ENCODE measurements at regions not wholly inside any gene's neighbourhood (a gene's known extent, or its start where the extent isn't known, plus 50 kb on each side); places are given as distances from the start of the nearest gene placed in this dataset.
A peak's percentile ranks its signal among the peaks of the same experiment; 100 is the strongest.

GRCh38 chr14:22079766-22080165 lies 406.1 kb upstream of the OR4E1 start:
- DNase-seq (ENCODE audit: low read depth in 1 of 2, low spot score in 1 of 2): no peak

GRCh38 chr14:22073801-22074200 lies 400.2 kb upstream of the OR4E1 start:
- no peak for DNase-seq (ENCODE audit: low read depth in 1 of 2, low spot score in 1 of 2)

DNA sequence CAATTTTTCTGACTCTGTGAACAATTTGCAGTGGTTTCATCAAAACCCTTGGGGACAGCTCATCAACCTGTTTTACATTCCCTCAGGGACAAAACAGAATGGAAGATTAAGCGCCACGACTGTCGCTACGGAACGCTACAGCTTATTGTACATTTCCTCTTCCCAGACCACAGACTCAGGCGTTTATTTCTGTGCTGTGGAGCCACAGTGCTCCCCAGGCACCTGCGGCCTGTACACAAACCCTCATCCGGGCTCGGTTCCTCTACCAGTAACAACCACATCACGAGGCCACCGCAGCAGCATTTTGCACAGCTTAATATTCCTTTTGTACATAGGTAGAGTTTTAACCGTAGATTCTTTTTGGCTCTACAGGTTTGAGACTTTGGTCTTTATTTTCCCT lies 397.4 kb upstream of the OR4E1 start:
- DNase-seq (ENCODE audit: low read depth in 1 of 2, low spot score in 1 of 2): peak in 1 of 2 donors; percentile 17

DNA sequence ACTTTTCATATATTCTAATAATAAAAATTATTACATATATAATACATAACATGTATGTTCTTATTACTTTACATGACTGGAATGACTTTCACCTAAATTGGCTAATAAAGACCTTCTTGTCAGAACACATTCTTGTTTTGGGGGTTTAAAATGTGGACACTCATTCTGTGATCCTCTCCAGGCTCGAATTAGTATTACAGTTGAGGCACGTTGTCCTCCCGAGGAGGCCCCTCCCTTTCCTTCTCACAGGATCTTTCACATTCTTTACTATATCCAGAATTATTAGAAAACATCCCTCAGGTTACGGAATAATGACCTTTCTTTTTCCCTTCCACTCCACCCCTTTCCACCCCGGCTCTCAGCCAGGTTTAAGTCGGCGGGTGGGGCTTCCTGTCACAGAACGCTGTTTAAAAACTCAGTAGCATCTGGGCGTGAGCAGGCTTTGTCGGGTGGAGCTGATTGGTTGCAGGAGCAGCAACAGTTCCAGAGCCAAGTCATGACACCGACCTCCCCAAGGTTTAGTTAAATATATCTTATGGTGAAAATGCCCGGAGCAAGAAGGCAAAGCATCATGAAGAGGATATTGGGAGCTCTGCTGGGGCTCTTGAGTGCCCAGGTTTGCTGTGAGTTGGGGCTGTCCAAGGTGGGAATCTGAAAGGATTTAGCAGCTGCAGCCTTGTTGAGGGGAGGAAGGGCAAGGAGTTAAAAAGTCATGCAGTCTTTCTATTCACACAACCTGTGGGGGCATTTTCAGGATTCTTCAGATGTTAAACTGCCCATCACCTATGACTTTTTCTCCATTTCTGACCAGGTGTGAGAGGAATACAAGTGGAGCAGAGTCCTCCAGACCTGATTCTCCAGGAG lies 396.7 kb upstream of the OR4E1 start:
- peak in 1 of 2 donors; percentile 45 for DNase-seq (ENCODE audit: low read depth in 1 of 2, low spot score in 1 of 2)

GRCh38 chr14:22065347-22065746 lies 391.7 kb upstream of the OR4E1 start:
- DNase-seq (ENCODE audit: low read depth in 1 of 2, low spot score in 1 of 2): no peak

- DNase-seq (ENCODE audit: low read depth in 1 of 2, low spot score in 1 of 2): no peak
Measured at GRCh38 chr14:22059201-22059600, 385.6 kb upstream of the OR4E1 start.

DNA sequence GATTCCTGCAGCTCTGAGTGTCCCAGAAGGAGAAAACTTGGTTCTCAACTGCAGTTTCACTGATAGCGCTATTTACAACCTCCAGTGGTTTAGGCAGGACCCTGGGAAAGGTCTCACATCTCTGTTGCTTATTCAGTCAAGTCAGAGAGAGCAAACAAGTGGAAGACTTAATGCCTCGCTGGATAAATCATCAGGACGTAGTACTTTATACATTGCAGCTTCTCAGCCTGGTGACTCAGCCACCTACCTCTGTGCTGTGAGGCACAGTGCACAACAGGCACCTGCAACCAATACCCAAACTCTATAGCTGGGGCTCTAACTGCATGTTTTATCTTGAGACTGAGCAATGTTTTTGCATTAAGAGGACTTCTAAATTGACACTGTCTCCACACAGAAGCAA lies 379.2 kb upstream of the OR4E1 start:
- no peak for DNase-seq (ENCODE audit: low read depth in 1 of 2, low spot score in 1 of 2)

GRCh38 chr14:22047115-22047514 lies 373.5 kb upstream of the OR4E1 start:
- peak in 1 of 2 donors; percentile 17 for DNase-seq (ENCODE audit: low read depth in 1 of 2, low spot score in 1 of 2)

DNA sequence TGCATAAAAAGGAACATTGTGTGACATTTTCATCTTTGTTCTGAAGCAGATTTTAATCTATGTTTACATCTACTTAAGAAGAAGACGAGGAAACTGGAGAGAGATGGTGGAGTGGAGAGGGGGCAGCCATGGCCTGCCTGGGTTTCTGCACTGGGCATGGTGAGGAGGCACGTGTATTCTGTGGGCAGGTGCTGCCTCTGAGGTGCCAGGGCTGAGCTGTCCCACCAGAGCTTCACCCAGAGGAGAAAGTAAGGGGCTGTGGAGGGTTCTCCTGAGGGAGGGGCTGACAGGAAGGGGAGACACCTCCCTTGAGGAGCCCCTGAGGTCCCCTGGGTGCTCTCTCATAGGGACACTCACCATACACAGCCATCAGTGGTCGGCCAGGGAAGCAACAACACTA lies 372.4 kb upstream of the OR4E1 start:
- no peak for DNase-seq (ENCODE audit: low read depth in 1 of 2, low spot score in 1 of 2)

DNA sequence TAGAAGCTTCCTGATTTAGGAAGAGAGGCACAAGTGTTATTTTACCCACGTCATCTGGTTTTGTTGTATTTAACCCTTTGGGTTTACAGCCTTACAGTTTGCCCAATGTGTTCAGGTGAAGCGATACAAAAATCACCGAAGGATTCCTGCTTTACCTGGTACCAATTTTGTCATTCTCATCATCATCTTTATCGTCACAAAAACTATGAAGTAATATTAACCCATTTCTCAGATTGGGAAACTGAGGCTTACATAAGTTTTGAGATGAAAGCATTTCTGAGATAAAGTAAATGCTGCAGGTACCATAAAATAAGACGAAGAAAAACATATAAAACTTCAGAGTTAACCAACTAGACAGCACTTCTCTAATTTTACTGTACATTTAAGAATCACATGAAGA lies 370.6 kb upstream of the OR4E1 start:
- DNase-seq (ENCODE audit: low read depth in 1 of 2, low spot score in 1 of 2): no peak

DNA sequence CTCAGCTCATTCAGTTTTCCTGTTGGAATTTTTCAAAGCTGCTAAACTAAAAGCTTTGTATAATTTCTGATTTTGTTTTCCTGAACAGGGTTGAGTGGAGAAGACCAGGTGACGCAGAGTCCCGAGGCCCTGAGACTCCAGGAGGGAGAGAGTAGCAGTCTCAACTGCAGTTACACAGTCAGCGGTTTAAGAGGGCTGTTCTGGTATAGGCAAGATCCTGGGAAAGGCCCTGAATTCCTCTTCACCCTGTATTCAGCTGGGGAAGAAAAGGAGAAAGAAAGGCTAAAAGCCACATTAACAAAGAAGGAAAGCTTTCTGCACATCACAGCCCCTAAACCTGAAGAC lies 367.1 kb upstream of the OR4E1 start:
- DNase-seq (ENCODE audit: low read depth in 1 of 2, low spot score in 1 of 2): no peak

DNA sequence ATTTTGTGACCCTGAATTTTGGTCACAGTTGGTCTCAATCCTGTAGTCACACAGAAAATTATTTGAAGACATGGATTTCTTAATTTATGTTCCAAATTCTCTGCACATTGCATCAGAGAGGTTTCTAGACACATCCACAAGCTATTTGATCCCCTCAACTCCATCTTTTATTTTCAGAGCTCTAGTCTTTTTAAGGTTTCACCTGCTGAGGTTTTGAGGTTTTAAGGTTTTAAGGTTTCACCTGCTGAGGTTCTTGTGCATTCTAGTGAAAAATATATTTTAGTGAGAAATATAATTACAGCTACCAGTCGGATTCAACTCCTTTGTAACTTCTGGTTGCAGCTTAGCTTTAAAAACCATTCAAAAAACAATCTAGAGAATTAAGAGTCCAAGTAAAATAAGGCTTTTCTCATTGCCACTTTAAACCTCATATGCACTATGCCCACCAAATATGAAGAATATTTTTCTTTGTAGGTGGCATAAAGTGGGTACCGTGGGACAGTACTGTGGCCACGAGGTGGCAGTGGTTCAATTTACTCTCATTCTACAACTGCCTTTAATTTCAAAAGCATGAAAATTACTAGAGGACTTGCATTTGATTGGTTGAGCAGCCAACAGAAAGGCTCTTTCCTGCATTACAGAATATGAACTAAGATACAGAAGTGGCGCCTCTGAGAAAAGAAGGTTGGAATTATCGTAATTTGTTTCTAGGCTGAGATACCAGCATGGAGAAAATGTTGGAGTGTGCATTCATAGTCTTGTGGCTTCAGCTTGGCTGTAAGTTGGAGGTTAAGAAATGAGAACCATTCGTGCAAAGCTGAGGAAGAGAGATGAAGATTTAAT lies 366.5 kb upstream of the OR4E1 start:
- DNase-seq (ENCODE audit: low read depth in 1 of 2, low spot score in 1 of 2): peak in 1 of 2 donors; percentile 18

DNA sequence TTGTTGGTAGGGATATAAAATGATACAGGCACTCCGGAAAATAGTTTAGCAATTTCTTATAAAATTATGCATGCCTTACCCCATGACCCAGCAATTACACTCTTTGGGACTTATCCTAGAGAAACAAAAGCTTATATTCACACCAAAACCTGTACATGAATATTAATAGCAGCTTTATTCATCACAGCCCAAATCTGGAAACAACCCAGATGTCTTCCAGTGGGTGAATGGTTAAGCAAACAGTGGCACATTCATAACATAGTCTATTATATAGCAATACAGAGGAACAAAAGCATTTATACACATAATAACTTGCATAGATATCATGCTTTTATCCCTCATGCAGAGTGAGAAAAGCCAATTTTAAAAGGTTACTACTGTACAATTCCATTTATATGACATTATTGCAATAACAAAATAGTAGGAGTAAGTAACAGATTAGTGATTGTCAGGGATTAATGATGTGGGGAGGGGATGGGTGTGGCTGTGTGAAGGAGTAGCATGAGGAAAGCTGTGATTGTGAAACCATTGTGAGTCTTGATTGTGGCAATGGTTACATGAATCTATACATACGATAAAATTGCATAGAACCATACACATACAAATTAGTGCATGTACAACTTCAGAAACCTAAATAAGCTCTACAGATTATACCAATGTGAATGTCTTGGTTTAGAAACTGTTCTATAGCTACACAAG lies 363.1 kb upstream of the OR4E1 start:
- no peak for DNase-seq (ENCODE audit: low read depth in 1 of 2, low spot score in 1 of 2)

GRCh38 chr14:22026527-22026926 lies 352.9 kb upstream of the OR4E1 start:
- no peak for DNase-seq (ENCODE audit: low read depth in 1 of 2, low spot score in 1 of 2)

DNA sequence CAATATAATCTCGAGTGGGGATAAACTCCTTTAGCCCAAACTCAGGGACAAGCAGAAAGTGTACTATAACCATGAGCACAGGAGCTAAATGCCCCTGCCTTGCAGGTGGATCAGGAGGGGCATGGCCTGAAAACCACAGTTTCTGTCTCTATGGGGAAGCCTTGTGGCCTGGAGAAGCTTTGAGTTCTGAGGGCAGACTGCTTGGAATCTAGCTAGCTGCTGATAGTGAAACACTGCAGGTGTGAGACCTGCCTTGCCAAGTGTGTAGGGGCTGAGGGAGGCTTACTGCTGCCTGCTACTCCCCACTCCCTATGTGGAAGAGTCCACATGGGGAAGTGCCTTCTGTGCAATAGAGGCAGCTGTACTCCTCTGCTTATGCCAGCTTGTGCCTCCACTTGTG lies 352.3 kb upstream of the OR4E1 start:
- no peak for DNase-seq (ENCODE audit: low read depth in 1 of 2, low spot score in 1 of 2)

GRCh38 chr14:22024137-22024536 lies 350.5 kb upstream of the OR4E1 start:
- DNase-seq (ENCODE audit: low read depth in 1 of 2, low spot score in 1 of 2): no peak

- DNase-seq (ENCODE audit: low read depth in 1 of 2, low spot score in 1 of 2): no peak
Measured at GRCh38 chr14:22018890-22019289, 345.3 kb upstream of the OR4E1 start.

DNA sequence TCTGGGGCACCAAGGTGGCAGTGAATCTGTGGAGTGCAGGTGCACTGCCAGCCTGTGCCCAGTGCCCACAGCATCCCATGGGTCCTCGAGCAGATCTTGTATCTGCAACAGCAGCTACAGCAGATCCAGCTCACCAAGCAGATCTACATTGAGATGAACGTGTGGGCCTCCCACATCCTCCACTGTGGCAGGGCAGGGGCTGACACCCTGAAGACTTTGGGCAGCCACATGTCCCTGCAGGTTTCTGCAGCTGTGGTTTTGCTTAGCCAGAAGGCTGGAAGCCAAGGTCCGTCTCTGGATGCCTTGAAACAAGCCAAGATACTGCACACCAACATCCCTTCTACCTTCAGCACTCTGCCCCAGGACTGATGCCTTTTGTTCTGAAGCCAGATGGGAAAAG lies 338.8 kb upstream of the OR4E1 start:
- DNase-seq (ENCODE audit: low read depth in 1 of 2, low spot score in 1 of 2): no peak

DNA sequence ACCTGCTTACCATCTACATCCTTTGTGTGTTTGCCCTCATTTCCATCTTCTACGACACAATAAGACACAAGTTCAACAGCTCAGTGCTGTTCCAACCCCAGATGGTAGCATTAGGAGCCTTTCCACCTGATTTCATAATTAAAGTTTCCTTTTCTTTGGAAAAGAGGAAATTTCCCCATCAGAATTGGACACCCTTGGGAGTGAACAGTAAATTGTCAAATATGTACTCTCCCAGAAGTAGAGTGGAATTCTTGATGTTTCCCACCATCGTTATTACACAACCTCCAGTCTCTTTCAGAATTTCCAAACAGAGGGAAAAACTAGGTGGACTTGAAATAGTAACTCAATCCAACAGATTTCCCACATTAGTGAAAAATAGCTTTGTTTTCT lies 337.6 kb upstream of the OR4E1 start:
- DNase-seq (ENCODE audit: low read depth in 1 of 2, low spot score in 1 of 2): no peak

- no peak for DNase-seq (ENCODE audit: low read depth in 1 of 2, low spot score in 1 of 2)
Measured at GRCh38 chr14:22010545-22011252, 337.1 kb upstream of the OR4E1 start.

DNA sequence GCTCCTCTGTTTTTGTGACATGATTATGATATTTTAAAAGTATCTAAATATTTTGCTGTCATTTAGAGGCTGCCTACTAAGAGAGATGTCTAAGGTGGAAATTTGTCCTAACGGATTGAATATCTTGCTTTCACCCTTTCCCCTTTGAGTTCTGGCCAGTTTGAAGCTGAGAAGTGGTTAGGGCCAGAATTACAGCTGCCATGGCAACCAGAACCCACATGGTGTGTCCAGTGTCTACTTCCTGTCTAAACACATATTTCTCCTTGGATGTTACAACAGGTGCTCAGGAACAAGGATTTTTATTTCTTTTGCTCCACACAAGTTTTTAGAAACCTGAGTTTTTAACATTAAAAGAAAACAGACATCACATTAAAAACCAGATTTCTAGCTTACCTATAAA lies 335.1 kb upstream of the OR4E1 start:
- DNase-seq (ENCODE audit: low read depth in 1 of 2, low spot score in 1 of 2): no peak
